ENCODE measurements at regions not wholly inside any gene's neighbourhood (a gene's known extent, or its start where the extent isn't known, plus 50 kb on each side); places are given as distances from the start of the nearest gene placed in this dataset.

GRCh38 chr1:79117376-79117775 is 110.8 kb upstream of the ADGRL4 start:
- no peak for DNase-seq

- no peak for DNase-seq
Measured at GRCh38 chr1:79113836-79114235, 107.3 kb upstream of the ADGRL4 start.

- no peak for DNase-seq
Measured at GRCh38 chr1:79110749-79111148, 104.2 kb upstream of the ADGRL4 start.

- DNase-seq: no peak
Measured at GRCh38 chr1:79109445-79109844, 102.9 kb upstream of the ADGRL4 start.

GRCh38 chr1:79105500-79105899 is 99.0 kb upstream of the ADGRL4 start:
- DNase-seq: no peak

GRCh38 chr1:79104617-79105016 is 98.1 kb upstream of the ADGRL4 start:
- no peak for DNase-seq

- DNase-seq: no peak
Measured at GRCh38 chr1:79100385-79100784, 93.9 kb upstream of the ADGRL4 start.

GRCh38 chr1:79090985-79091384 is 84.5 kb upstream of the ADGRL4 start:
- DNase-seq: no peak

- no peak for DNase-seq
Measured at GRCh38 chr1:79089946-79090345, 83.4 kb upstream of the ADGRL4 start.

GRCh38 chr1:79082233-79082632 is 75.7 kb upstream of the ADGRL4 start:
- no peak for DNase-seq

GRCh38 chr1:79079770-79080169 is 73.2 kb upstream of the ADGRL4 start:
- DNase-seq: peak; percentile 30 to 83

GRCh38 chr1:79074975-79075374 is 68.4 kb upstream of the ADGRL4 start:
- no peak for DNase-seq

GRCh38 chr1:79069828-79070227 is 63.3 kb upstream of the ADGRL4 start:
- DNase-seq: no peak

GRCh38 chr1:79059341-79059740 is 52.8 kb upstream of the ADGRL4 start:
- no peak for DNase-seq
